WERI-Rb-1 (cell line): ENCODE measurements at regions not wholly inside any gene's neighbourhood (a gene's known extent, or its start where the extent isn't known, plus 50 kb on each side); places are given as distances from the start of the nearest gene placed in this dataset.

Experiments
- DNase-seq: peaks from one replicate; pipeline ENCODE4 v3.0.0-alpha.2; 2020
- H3K27ac ChIP-seq: fragments of 250-450 bp; sonication (Bioruptor Pico); 2 replicates; pipeline ENCODE4 v1.5.1; 2020; ENCODE audit warnings: mild to moderate bottlenecking, moderate library complexity
- H3K27me3 ChIP-seq: fragments of 250-450 bp; sonication (Bioruptor Pico); 2 replicates; pipeline ENCODE4 v1.5.1; 2021; ENCODE audit warnings: mild to moderate bottlenecking, low read depth, moderate library complexity; ENCODE audit not compliant: insufficient read depth, severe bottlenecking
- H3K36me3 ChIP-seq: fragments of 250-450 bp; sonication (Bioruptor Pico); 2 replicates; pipeline ENCODE4 v1.5.1; 2020; ENCODE audit warnings: mild to moderate bottlenecking, moderate library complexity
- H3K4me3 ChIP-seq: 2 replicates; pipeline ENCODE4 v1.5.1; 2011; ENCODE audit warnings: low read depth, mild to moderate bottlenecking, control low read depth, low read length
- H3K9me3 ChIP-seq: fragments of 250-450 bp; sonication (Bioruptor Pico); 2 replicates; pipeline ENCODE4 v1.5.1; 2021; ENCODE audit warnings: mild to moderate bottlenecking, moderate library complexity; ENCODE audit not compliant: severe bottlenecking
- TF ChIP-seq, protein P1 (sequence below): IDR thresholded peaks from 2 replicates; pipeline ENCODE4 v1.5.1; 2011; ENCODE audit warnings: low read depth, mild to moderate bottlenecking, control low read depth, inconsistent platforms, low read length

- H3K4me3 ChIP-seq: no peak overlapping the region
These were observed 63.4 kb downstream of the GPR50 start for GRCh38 chrX:151239751-151240150.

DNA sequence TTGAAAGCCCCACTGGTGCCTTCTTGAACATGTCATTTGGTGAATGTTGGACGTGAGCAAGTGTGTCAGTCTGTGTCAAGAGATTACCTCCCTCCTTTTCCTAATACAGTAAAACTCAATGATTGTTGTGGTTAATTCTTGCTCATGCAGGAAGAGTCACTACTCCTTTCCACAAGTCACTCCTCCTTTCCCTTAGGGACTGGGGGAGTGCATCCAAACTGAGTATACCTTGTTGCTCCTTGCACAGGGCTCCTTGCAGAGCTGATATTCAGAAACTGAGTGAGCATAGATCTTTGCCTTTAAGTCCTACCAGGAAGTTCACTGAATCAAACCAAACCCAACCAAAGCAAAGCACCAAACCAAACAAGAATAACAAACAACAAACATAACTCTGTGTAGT is 63.9 kb downstream of the GPR50 start:
- H3K36me3 ChIP-seq: no peaks in the 10 kb centered on the region
- peaks cover 3% of the 10 kb centered on the region for H3K9me3 ChIP-seq
- H3K27ac ChIP-seq: no peak overlapping the region
- TF ChIP-seq, protein P1, sequence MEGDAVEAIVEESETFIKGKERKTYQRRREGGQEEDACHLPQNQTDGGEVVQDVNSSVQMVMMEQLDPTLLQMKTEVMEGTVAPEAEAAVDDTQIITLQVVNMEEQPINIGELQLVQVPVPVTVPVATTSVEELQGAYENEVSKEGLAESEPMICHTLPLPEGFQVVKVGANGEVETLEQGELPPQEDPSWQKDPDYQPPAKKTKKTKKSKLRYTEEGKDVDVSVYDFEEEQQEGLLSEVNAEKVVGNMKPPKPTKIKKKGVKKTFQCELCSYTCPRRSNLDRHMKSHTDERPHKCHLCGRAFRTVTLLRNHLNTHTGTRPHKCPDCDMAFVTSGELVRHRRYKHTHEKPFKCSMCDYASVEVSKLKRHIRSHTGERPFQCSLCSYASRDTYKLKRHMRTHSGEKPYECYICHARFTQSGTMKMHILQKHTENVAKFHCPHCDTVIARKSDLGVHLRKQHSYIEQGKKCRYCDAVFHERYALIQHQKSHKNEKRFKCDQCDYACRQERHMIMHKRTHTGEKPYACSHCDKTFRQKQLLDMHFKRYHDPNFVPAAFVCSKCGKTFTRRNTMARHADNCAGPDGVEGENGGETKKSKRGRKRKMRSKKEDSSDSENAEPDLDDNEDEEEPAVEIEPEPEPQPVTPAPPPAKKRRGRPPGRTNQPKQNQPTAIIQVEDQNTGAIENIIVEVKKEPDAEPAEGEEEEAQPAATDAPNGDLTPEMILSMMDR: no peak
- peaks cover 68% of the 10 kb centered on the region for H3K27me3 ChIP-seq
- no peak overlapping the region for H3K4me3 ChIP-seq
- DNase-seq: no peak

More at GRCh38 chrX:151239751-151240150, 63.4 kb downstream of the GPR50 start:
- DNase-seq: no peak
- no peak overlapping the region for H3K27ac ChIP-seq
- peaks cover 3% of the 10 kb centered on the region for H3K9me3 ChIP-seq
- TF ChIP-seq, protein P1: no peak
- no peaks in the 10 kb centered on the region for H3K36me3 ChIP-seq
- H3K27me3 ChIP-seq: peaks cover 73% of the 10 kb centered on the region

- DNase-seq: no peak
- H3K9me3 ChIP-seq: peaks cover 4% of the 10 kb centered on the region
- peaks cover 79% of the 10 kb centered on the region for H3K27me3 ChIP-seq
- H3K36me3 ChIP-seq: no peaks in the 10 kb centered on the region
- TF ChIP-seq, protein P1: no peak
- no peak overlapping the region for H3K27ac ChIP-seq
- H3K4me3 ChIP-seq: no peak overlapping the region
These were observed 92.5 kb downstream of the GPR50 start for GRCh38 chrX:151268836-151269235.

GRCh38 chrX:151279161-151279560 is 102.8 kb downstream of the GPR50 start:
- Histone ChIP-seq H3K27me3 (peaks cover 42% of the 10 kb centered on the region), H3K9me3 (no peaks in the 10 kb centered on the region), H3K27ac (no peak overlapping the region), H3K36me3 (no peaks in the 10 kb centered on the region), H3K4me3 (no peak overlapping the region)
- DNase-seq: no peak
- TF ChIP-seq, protein P1: no peak

DNA sequence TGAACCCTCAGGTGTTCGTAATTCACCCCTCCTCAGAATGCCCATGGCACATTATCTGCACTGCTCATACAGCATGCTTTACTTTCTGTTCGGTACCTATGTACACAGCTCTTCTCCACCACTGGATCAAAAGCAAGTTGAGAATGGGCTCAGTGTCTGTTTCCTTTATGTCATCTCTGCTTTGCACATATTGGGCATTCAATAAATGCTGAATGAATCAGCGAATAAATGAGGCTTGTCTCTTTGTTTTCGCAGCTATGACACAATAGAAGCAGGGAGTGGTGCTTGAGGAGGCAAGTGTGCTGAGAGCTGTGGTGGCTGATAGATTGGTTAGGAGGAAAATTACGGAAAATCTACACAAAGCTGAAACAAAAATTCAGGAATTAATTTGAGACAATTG is 109.1 kb upstream of the VMA21 start:
- TF ChIP-seq, protein P1: no peak
- Histone ChIP-seq H3K9me3 (no peaks in the 10 kb centered on the region), H3K27me3 (peaks cover 70% of the 10 kb centered on the region), H3K27ac (no peak overlapping the region), H3K4me3 (no peak overlapping the region), H3K36me3 (no peaks in the 10 kb centered on the region)
- no peak for DNase-seq

DNA sequence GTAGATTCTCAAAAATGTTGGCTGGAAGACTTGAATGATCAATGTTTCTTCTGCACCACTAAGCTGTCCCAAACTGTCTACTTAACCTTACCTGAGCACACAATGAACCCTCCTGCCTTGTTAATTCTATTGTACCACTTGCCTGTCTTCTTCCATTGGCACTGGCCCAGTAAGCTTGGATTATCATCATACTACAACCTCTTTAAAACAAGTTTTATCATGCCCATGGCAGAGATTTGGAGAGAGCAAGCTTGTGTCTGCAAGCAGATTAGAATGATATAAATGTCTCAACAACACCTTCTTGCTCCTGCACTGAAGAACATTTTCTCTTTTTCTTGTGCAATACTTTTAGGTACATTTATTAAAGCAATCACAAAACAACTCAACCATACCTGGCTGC is 74.0 kb upstream of the VMA21 start:
- Histone ChIP-seq H3K36me3 (no peaks in the 10 kb centered on the region), H3K27me3 (peaks cover 70% of the 10 kb centered on the region), H3K27ac (no peak overlapping the region), H3K4me3 (no peak overlapping the region), H3K9me3 (no peaks in the 10 kb centered on the region)
- TF ChIP-seq, protein P1: no peak
- DNase-seq: no peak
